ENCODE measurements at regions not wholly inside any gene's neighbourhood (a gene's known extent, or its start where the extent isn't known, plus 50 kb on each side); places are given as distances from the start of the nearest gene placed in this dataset.
"Not testable (repeated sequence)": the region's sequence is repeated elsewhere in the genome, so short reads cannot be mapped to it uniquely, and the experiment has no call there.

DNA sequence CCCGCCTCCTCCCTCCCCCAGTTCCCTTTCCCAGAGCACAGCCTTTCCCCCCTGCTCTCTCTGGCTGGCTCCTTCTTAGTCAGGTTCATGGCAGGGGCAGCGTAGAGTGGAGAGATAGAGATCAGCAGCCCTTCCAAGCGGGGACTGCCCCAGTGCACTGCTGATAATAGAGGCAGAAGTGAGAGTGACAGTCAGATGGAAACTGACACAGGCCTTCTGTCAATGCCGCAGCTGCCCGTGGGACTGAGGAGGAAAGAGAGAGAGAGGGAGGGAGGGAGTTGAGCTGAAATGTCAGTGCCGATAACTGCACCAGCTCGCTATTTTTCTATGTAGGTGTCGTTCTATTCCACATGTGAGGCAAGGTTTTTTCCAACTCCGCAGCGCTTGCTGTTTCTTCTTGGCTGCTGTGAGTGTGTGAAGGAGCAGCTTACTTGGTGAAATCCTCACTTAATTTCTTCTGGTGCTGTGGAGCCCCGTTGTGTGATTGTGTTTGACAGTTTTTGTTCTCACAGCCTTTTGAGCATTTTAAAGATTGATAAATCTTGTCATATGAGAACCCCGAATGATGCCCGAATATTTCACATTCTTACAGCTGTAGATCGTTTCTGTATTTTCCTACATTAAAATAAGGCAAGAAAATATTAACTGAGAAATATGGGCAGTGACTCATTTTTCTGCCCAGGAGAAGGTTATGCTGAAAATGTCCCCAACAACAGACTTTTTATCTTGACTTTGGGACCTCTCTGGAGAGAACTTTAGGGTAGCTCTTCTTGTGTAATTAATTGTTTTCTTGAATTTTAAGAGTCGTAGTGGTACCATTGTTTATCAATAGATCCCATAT lies 386.4 kb upstream of the MMS22L start:
- DNase-seq, result peak in 45 of 51 donors; percentile 5 to 85 (median 48)

DNA sequence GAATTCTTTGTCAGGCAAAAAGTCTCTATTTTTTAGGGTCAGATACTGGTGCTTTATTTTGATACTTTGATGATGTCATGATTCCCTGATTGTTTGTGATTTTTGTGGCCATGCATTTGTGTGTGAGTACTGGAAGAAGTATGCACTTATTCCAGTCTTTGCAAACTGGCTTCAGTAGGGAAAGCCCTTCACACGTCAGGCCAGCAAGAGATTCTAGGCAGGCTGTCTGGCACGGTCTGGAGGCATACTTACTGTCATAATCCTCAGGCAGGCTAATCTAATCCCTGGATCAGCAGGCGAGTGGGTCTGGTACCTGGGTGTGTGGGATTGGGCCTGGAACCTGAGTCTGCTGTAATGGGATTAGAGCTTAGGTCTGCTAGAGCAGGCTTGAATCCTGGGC lies 391.8 kb upstream of the MMS22L start:
- no peak for DNase-seq

DNA sequence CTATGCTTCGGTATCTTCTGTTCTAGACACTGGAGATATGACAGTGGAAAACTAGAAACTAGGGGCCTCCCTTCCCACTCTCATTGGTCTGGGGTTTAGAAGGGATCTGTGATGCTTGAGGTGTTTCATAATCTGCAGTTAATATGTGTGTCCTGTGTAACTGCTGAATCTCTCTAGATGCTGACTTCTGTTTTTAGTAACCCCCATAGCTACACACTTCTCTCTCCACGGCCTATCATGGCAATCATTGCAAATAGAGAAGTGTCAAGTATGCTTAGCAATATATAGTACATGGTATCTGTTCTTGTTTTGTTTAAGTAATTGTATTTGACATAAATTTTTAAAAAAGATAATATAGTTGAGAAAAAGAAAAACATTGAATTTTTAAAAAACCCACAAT lies 394.6 kb upstream of the MMS22L start:
- DNase-seq, result no peak

DNA sequence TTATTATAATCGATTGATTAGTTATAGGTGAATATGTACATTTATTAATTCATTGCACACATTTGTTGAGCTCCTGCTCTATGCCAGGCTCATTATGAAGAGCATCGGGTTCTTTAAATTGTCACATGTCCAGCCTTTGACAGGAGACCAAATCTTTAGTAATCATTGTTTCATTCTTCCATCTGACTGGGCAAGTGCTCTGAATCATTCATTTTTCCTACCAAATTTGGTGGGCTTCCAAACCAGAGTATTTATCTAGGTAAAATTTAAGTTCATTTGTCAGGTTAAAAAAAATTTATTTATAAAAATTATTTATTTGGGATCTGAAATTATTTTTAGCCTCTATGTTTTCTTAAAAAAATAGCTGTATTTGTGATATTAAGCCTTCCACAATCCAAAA lies 404.9 kb upstream of the MMS22L start:
- DNase-seq, result no peak

DNA sequence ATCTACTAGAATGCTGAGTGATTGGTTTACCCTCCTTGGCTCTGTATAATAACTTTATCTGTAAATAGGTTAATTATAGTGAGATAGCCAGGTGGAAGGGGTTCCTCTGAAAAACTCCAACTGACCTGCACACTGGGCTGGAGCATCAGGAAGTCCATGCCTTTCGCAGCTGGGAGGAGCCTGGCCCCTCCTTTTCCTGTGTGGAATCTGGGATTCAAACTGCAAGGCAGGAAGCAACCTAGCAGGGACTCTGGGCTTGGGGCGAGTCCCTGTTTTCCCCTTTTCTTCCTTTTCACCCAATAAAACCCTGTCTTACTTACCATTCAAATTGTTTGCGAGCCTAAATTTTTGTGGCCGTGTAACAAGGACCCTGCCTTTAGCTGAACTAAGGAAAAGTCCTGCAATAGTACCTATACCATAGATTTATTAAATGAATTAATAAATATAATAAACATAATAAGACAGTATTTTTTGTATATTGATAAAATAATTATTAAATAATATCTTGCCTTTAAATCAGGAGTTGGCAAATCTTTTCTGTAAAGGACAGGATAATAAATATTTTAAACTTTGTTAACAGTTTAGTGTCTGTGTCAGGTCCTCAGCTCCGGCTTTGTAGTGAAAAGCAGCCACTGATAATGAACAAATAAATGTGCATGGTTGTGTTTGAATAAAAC lies 406.2 kb upstream of the MMS22L start:
- DNase-seq, result no peak

DNA sequence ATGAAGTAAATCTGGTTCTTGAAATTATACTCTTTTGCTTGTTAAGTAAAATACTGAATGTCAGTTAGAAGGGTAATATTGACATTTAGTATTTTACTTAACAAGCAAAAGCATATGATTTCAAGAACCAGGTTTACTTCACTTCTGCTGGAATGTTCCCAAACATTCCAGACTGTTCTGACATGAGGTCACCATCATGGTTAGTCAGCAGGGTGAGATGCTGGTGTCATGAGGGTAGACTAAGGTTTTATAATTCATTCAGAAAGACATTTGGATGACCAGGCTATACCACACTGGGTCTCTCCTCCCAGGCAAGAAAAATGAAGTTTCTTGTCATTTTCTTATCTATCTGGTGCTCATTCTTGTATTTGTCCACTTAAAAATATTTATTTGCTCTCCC lies 414.4 kb upstream of the MMS22L start:
- DNase-seq, result no peak

DNA sequence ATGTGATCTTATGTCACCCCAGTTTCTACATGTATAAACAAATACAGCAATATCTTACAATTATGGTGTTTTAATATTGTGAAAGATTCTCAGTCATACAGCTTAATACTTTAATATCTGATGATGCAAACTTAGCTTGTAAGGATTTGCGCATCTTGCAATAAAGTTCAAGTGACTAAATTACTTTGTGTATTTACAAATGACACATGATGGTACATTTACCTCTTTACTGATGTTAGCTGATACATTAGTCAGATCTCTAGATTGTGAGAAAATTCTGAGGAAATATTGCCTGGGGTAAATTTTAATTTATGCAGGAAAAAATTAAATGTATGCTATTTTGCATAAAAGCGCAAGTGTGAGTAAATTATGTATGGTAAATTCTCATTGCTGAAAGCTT lies 418.8 kb upstream of the MMS22L start:
- DNase-seq, result no peak

DNA sequence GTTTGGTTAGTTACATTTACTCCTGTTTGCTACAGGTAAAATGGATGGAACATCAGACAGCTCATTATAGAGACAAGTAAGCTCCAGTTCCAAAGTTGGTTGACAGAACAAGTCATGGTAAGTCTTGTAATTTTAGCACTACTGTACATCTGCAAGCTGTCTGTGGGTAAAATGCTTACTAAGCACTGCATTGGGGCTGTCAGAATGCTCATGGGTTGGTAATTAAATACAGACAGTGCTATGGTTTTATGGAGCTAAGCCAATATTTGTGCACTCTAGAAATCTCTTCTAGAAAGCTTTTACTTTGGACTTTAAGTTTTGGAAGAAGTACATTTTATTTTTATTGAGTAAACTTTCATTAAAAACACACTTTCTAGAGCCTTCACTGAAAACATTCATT lies 419.2 kb upstream of the MMS22L start:
- no peak for DNase-seq

DNA sequence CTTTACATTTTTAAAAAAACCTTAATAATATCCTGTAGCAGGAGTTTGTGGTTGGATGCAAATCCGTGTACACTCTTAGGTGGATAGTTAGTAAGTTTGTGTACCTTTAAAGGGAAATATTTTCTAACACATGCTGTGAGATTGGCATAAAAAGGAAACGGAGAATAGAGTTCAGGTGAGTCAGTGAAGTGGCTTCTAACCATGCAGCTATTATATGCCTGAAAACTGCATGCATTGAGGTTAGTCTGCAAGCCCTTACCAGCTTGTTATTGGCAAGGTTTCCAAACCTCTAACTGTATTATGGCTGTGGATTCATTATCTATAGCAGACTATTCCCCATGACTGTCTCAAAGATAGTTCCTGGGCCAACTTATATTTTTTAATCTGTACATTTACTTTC lies 420.6 kb upstream of the MMS22L start:
- DNase-seq, result no peak

DNA sequence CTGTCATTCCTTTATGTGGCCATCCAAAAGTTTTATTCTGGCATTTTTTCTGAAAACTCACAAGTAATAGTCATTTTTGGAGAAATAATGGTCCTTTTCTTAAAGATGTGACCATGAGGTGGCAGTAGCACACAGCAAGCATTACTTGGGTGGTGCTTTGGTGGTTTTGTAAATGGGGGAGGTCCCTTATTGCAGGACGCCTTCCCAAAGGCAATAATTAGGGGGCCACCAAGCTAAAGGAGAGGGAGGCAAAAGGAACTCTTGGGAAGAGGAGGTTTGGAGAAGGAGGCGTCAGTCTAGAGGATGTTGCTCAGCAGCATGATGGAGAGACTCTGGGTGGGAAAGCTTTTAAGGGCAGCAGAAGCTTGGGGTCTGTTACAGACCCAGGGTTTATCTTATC lies 422.6 kb upstream of the MMS22L start:
- peak in 2 of 51 donors; percentile 3 to 10 for DNase-seq

DNA sequence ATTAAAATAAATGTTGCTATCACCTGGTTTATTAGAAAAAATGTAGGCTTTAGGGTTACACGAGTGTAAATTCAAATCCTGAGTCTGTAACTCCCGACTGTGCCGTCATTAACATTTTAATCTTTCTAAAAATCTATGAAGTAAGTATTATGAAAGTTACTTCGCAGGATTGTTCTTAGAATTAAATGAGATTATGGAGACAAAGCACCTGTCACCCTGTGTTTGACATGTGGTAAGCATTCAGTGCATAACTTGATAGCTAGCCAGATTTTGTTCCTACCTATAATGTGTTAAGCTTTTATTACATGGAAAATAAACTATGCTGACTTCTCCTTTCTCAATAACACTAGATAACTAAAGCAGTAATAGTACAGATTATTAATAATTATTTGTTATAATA lies 429.7 kb upstream of the MMS22L start:
- no peak for DNase-seq

DNA sequence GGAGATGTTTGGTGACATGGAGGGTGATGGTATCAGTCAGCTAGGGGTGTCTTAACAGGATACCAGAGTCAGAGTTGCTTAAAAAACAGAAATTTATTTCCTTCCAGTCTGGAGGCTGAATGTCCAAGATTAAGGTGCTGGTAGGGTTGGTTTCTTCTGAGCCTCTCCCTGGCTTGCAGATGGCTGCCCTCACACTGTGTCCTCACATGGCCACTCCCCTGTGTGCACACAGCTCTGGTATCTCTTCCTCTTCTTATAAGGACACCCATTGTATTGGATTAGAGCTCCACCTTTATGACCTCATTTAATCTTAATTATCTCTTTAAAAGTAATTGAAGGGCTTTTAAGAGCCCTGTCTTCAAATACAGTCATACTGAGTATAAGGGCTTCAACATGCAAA lies 431.8 kb upstream of the MMS22L start:
- no peak for DNase-seq

DNA sequence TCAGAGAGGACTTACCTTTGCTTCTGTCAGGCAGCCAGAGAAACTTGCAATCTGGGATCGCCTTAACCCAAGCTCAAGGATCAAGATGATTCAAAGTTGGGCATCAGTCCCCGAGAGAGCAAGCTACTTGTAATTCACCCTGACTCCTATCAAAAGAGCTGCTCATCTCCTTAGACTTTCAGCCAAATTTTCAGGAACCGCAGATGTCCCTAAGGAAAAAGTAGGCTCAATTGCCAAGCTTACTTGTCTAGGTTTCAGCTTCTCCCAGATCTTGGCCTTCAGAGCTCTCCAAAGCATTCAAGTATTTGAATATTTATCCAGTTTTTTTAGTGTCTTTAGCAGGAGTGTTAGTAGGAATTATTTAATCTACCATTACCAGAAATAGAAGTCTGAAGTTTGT lies 434.1 kb upstream of the MMS22L start:
- no peak for DNase-seq

DNA sequence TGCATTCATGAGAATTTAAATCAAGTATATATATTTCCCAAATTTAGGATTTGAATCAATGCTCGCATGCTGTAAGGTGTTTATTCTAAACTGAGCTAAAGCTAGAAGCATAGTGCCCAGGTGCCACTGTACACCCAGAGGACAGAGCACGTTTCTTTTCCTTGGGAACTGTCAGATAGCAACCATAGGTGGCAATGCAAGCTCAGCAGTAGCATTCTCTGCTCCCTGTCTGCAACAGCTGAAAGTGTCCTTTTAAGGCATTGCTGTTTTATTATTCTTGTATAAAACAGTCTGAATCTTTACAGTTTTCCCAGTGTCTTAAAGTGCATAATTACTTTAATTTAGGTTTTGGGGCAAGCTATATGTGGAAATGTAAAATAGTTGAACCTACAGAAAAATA lies 443.4 kb upstream of the MMS22L start:
- peak in 1 of 51 donors; percentile 1 for DNase-seq

DNA sequence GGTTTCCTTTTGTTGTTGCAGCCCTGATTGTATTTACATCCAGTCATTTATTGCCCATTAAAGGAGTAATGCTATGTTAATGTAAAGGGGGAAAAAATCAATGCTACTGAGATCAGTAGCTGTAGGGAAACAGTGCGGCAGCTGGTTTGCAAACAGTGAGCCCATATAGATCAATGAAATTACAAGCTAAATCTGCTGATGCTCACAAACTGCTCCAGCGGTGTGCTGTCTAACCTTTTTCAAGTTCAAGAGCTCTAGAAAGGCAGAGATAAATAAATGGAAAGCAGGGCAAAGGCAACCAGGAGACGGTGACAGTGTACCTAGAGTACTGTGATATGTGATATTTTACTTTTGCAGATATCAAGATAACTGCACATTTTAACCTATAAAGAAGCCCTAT lies 449.0 kb upstream of the MMS22L start:
- DNase-seq, result no peak

DNA sequence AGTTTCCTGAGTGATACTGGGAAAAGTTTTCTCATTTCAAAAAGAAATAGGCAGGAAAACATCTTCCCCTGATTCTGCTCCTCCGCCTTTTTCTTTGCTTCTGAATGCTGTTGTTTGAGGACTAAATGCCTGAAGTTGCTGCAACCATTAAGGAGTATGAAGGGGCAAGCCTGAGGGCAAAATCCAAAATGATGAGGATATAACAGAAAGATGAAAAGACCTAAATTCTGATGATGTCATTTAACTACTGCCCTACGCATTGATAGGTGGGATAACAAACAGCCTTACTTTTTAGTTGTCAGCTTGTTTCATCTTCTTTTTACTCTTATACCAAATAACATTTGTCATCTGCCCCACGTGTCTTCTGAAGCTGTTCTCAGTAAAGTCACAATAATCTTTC lies 474.6 kb upstream of the MMS22L start:
- no peak for DNase-seq

DNA sequence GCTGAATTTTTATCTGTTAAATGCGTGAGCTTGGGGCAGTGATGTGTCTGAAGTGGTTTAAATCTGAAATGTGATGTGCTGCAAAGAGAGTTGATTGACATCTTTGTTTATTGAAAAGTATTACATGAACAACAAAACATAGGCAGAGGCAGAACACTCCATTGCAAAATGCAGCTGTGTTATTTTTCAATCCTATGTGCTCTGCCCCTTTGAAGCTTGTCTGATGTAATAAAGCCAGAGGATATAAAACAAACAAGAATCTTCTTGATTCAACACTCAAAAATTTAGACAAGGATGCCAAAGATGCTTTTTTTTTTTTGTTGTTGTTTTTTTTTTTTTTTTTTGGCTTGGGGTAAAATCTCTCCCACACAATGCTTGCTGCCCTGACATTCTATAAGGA lies 482.4 kb upstream of the MMS22L start:
- no peak for DNase-seq

DNA sequence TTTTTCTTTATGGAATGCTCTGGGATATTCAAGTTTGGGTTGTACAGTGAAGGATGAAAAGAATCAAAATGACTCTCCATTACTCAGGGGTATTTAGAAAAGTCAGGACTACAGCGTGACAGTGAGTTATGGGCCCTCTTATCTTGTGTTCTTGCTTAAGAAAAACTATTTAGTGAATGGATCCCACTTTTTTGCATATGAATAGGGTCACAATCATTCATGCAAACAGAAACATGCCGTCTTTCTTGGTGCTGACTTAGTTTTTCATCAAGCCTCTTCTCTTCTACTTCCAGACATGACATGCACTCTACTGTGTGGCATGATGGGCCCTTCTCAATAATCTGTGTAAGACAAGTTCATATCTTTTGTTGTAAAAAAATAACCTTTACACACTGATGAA lies 488.4 kb upstream of the MMS22L start:
- DNase-seq, result no peak

DNA sequence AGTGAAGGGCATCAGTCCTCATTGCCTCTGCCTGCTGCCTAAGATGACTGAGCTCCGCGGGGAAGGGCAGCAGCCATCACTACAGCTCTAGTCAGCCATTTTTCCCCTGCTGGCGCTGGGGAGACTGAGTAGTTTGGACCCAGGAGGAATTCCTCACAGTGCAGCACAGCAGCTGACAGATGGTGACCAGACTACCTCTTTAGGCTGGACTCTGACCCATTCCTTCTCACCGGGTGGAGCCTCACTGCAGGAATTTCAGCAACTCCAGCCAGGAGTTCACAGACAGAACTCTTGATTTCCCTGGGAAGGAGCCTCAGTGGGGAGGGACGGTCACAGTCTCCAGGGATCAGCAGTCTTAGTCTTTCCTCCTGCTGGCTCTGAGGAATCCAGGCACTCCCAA lies 492.0 kb upstream of the MMS22L start:
- DNase-seq, result no peak

DNA sequence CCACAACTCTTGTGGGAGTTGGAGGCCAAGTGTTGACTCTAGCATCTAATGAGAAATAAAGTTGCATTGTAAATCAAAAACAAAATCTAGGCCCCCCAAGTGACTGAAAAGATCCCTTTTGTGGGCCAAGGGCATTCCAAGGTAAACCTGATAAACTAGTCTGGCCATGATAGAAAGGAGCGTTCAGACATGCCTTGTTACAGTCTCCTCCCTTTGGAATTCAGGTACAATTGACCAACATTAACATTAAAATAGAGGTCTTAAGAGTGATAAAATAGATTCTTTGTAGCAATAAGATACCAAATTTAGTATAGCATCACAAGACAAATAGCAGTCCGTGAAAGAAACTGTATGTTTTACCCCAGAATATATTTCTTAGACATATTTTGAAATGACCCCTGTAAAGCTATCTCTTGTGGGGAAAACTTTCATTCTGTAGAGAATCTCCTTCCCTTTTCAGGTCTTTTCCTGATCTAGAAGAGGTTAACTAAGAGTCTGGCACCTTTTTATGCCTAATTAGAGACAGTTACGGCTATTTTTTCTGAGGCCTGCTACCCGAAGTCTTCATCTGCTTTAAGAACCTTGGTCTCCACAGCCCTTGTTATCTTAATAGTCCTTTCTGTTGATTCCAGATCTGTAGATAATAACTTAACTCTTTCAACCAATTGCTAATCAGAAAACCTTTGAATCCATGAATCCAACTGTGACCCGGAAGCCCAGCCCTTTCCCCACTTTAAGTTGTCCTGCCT lies 495.4 kb upstream of the MMS22L start:
- no peak for DNase-seq

DNA sequence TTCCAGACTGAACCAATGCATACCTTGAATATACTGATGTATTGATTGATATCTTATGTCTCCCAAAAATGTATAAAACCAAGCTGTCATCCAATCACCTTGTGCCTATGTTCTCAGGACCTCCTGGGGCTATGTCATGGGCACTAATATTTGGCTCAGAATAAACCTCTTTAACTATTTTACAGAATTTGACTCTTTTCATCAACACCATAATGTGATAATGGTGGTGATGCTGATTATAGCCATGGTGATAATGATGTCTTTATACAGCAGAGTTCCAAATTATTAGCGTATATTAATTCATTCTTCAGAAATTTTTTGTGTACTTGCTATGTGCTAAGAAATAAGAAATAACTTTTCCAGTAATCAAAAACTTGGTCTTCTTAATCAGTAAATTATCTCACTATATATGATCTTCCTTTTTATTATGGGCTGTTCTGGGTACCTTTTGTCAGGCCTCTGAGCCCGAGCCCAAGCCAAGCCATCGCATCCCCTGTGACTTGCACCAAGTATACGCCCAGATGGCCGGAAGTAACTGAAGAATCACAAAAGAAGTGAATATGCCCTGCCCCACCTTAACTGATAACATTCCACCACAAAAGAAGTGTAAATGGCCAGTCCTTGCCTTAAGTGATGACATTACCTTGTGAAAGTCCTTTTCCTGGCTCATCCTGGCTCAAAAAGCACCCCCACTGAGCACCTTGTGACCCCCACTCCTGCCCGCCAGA lies 496.2 kb upstream of the MMS22L start:
- DNase-seq, result not testable (repeated sequence)
